Trophoblast cell (in vitro differentiated cells and primary cell): ENCODE measurements at regions not wholly inside any gene's neighbourhood (a gene's known extent, or its start where the extent isn't known, plus 50 kb on each side); places are given as distances from the start of the nearest gene placed in this dataset.

Source experiments
- DNase-seq, 2 donors: peaks; one replicate each; pipeline ENCODE4 v3.0.0-alpha.2; 2016
- H2AFZ ChIP-seq: 2 replicates; pipeline ENCODE4 v1.6.1; 2013; ENCODE audit warnings: low read length, moderate library complexity, mild to moderate bottlenecking; ENCODE audit not compliant: insufficient read depth, poor library complexity
- H2AK5ac ChIP-seq: 2 replicates; pipeline ENCODE4 v1.6.1; 2013; ENCODE audit warnings: mild to moderate bottlenecking, low read length
- H2BK120ac ChIP-seq: 2 replicates; pipeline ENCODE4 v1.6.1; 2013; ENCODE audit warnings: low read length, mild to moderate bottlenecking, moderate library complexity; ENCODE audit not compliant: insufficient read depth, poor library complexity
- H2BK12ac ChIP-seq: 2 replicates; pipeline ENCODE4 v1.6.1; 2013; ENCODE audit warnings: mild to moderate bottlenecking, low read length, moderate library complexity
- H2BK5ac ChIP-seq: 2 replicates; pipeline ENCODE4 v1.6.1; 2013; ENCODE audit warnings: low read length, low read depth, moderate library complexity, mild to moderate bottlenecking; ENCODE audit not compliant: poor library complexity
- H3K14ac ChIP-seq: 2 replicates; pipeline ENCODE4 v1.6.1; 2013; ENCODE audit warnings: mild to moderate bottlenecking, low read length
- H3K18ac ChIP-seq: 2 replicates; pipeline ENCODE4 v1.6.1; 2013; ENCODE audit warnings: mild to moderate bottlenecking, low read length
- H3K23ac ChIP-seq: 2 replicates; pipeline ENCODE4 v1.6.1; 2013; ENCODE audit warnings: low read length
- H3K27ac ChIP-seq: 2 replicates; pipeline ENCODE4 v1.5.1; 2013; ENCODE audit warnings: low read depth, mild to moderate bottlenecking, inconsistent platforms, low read length, moderate library complexity
- H3K27me3 ChIP-seq: 2 replicates; pipeline ENCODE4 v1.6.1; 2013; ENCODE audit warnings: inconsistent platforms, mild to moderate bottlenecking, low read length, moderate library complexity; ENCODE audit not compliant: insufficient read depth
- H3K36me3 ChIP-seq, 2 experiments: 1 replicate in 1 of 2; 2 replicates in 1 of 2; pipeline ENCODE4 v1.6.1; 2013; ENCODE audit warnings: low read length in 2 of 2, mild to moderate bottlenecking in 2 of 2, moderate library complexity in 1 of 2; ENCODE audit not compliant: insufficient read depth in 2 of 2, control insufficient read depth in 1 of 2
- H3K4ac ChIP-seq: 2 replicates; pipeline ENCODE4 v1.6.1; 2013; ENCODE audit warnings: low read depth, mild to moderate bottlenecking, low read length, moderate library complexity
- H3K4me1 ChIP-seq, 2 experiments: 1 replicate in 1 of 2; 2 replicates in 1 of 2; pipeline ENCODE4 v1.6.1; 2013; ENCODE audit warnings: low read length in 2 of 2, mild to moderate bottlenecking in 2 of 2, moderate library complexity in 1 of 2; ENCODE audit not compliant: insufficient read depth in 2 of 2, control insufficient read depth in 1 of 2
- H3K4me2 ChIP-seq: 2 replicates; pipeline ENCODE4 v1.6.1; 2013; ENCODE audit warnings: inconsistent platforms, mild to moderate bottlenecking, low read length, moderate library complexity
- H3K4me3 ChIP-seq: 2 replicates; pipeline ENCODE4 v1.5.1; 2013; ENCODE audit warnings: mild to moderate bottlenecking, low read depth, low read length, inconsistent platforms
- H3K79me1 ChIP-seq: one replicate; pipeline ENCODE4 v1.6.1; 2013; ENCODE audit warnings: low read length
- H3K79me2 ChIP-seq: 2 replicates; pipeline ENCODE4 v1.6.1; 2013; ENCODE audit warnings: low read length, mild to moderate bottlenecking; ENCODE audit not compliant: control insufficient read depth, insufficient read depth, poor library complexity
- H3K9ac ChIP-seq: 2 replicates; pipeline ENCODE4 v1.6.1; 2013; ENCODE audit warnings: mild to moderate bottlenecking, low read length
- H3K9me3 ChIP-seq: 2 replicates; pipeline ENCODE4 v1.6.1; 2013; ENCODE audit warnings: low read depth, mild to moderate bottlenecking, control low read depth, inconsistent platforms, low read length; ENCODE audit not compliant: insufficient read depth
- H4K12ac ChIP-seq: 2 replicates; pipeline ENCODE4 v1.6.1; 2013; ENCODE audit warnings: low read depth, mild to moderate bottlenecking, low read length, moderate library complexity
- H4K8ac ChIP-seq: 2 replicates; pipeline ENCODE4 v1.6.1; 2013; ENCODE audit warnings: low read depth, mild to moderate bottlenecking, low read length, moderate library complexity
- H4K91ac ChIP-seq: one replicate; pipeline ENCODE4 v1.6.1; 2013; ENCODE audit warnings: low read depth, mild to moderate bottlenecking, low read length, moderate library complexity
- WGBS: extraction: QIAGEN DNeasy Blood & Tissue Kit; methylation state at CpG from one replicate; pipeline ENCODE4 v1.1.7; 2013; ENCODE audit warnings: missing lambda C conversion rate; ENCODE audit not compliant: insufficient read length, insufficient coverage; ENCODE audit errors: extremely low coverage; 5-methylcytosine and 5-hydroxymethylcytosine counted together

DNA sequence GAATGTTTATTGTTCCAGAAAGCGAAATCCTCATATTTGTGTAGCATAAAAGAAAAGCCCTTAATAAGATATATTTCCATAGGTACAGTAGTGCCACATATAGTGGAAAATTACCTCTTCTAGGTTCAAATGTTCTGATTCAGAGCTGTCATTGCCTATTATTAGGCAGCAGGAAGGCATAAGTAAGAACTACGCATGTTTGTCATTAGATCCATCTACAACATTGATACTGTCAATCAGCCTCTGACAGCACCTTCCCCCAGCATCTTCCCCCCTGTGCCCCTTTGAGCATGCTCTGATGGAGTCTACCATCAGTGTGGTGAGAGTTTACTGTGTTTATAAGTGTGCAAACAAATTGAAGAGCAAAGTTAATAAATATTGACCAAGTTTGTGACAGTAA is 816.1 kb downstream of the TLE4 start:
- Histone ChIP-seq H3K27me3 (no peaks in the 10 kb centered on the region), H3K27ac (no peak overlapping the region), H4K8ac (no peak overlapping the region), H2BK5ac (no peak overlapping the region), H3K4me3 (no peak overlapping the region), H3K79me2 (no peaks in the 10 kb centered on the region), H3K4me1 (no peaks in the 10 kb centered on the region), H2AFZ (no peak overlapping the region), H3K36me3 (no peaks in the 10 kb centered on the region), H2BK12ac (no peak overlapping the region), H4K91ac (no peak overlapping the region), H3K23ac (no peak overlapping the region), H3K14ac (no peak overlapping the region), H3K18ac (no peak overlapping the region), H2AK5ac (no peak overlapping the region), H3K9ac (no peak overlapping the region), H3K4me2 (no peak overlapping the region), H3K4ac (no peak overlapping the region), H3K9me3 (no peaks in the 10 kb centered on the region), H2BK120ac (no peak overlapping the region), H3K79me1 (no peaks in the 10 kb centered on the region), H4K12ac (no peak overlapping the region)
- no peak for DNase-seq
- WGBS = no CpG with 5 or more reads among the region's 2 CpGs

DNA sequence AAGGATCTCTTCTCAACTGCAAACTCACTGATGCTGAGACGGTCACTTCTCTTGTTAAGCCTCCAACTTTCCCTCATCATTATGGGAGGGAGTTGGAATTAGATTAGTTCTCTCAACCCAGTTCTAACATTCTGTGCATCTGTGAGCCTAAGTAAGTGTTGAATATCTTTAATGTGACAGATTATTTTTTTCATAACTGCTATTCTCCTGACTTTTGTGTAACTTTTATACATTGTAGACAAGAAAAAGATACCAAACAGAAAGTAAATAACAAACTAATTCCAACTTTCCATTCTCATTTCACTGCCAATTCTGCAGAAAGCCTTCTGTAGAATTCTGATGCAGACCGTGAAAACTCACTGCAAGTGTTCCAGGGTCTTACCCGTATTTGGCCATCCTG is 813.5 kb downstream of the TLE4 start:
- no peak overlapping the region for H3K9ac ChIP-seq
- H3K79me2 ChIP-seq = no peaks in the 10 kb centered on the region
- H2BK120ac ChIP-seq = no peak overlapping the region
- H3K4me1 ChIP-seq = no peaks in the 10 kb centered on the region
- no peaks in the 10 kb centered on the region for H3K27me3 ChIP-seq
- no peak overlapping the region for H3K27ac ChIP-seq
- H3K14ac ChIP-seq = no peak overlapping the region
- no peak overlapping the region for H2BK5ac ChIP-seq
- no peak overlapping the region for H2BK12ac ChIP-seq
- H2AK5ac ChIP-seq = no peak overlapping the region
- no CpG with 5 or more reads among the region's 3 CpGs for WGBS
- no peak overlapping the region for H3K18ac ChIP-seq
- H4K91ac ChIP-seq = no peak overlapping the region
- no peaks in the 10 kb centered on the region for H3K79me1 ChIP-seq
- no peak overlapping the region for H4K8ac ChIP-seq
- no peak for DNase-seq
- H3K4me3 ChIP-seq = no peak overlapping the region
- H3K4ac ChIP-seq = no peak overlapping the region
- H3K4me2 ChIP-seq = no peak overlapping the region
- no peak overlapping the region for H3K23ac ChIP-seq
- no peak overlapping the region for H2AFZ ChIP-seq
- H3K36me3 ChIP-seq = no peaks in the 10 kb centered on the region
- no peaks in the 10 kb centered on the region for H3K9me3 ChIP-seq
- H4K12ac ChIP-seq = no peak overlapping the region

DNA sequence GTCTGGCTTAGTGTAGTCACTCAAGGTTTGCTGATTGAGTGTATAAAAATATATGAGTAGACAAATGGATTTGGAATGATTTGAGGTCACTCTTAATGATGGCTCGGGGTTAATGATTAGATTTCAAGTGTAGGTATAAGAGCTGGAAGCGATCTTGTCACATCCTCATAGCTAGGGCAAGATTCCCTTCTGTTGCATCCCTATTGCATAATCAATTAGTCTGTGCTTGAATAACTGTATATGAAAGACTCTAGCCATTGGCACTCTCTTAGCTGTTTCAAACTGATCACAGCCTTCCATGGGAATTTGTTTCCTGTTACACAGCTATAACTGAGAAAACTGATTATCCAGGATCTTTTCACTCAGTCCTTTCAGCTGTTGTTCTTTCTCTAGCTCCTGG is 811.6 kb downstream of the TLE4 start:
- H3K4me1 ChIP-seq = peaks cover 0 to 2% of the 10 kb centered on the region in 2 experiments
- no peak overlapping the region for H2BK12ac ChIP-seq
- H4K12ac ChIP-seq = no peak overlapping the region

DNA sequence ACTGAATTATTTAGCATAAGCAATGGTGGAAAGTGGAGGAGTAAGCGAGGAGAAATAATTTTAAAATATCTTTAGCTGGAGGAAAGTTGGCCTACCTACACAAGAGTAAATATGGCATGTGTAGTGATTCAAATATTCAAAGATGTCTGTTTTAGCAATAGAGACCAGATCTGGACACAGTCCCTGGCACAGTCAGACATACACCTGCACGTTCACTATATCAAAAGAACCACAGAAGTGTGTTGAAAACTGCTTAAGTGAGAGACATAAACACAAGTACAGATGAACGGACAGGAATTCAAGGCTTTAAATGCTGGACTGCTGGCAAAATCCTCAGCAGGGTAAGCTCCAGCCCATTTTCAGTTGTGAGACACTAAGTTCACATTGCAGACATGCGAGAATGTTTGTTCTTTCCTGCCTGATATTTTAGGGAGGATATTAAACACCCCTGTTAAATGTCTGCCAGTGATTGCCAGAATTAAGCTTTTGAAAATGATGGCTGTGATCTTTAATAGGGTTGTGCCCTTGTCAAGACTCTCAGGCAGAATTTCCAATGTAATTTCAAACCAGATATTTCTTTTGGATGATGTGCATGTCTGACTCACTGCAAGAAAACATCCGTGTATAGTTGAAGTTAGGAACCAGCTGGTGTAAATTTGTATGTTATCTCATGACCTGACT is 810.6 kb downstream of the TLE4 start:
- no peak overlapping the region for H3K4me3 ChIP-seq
- no peak overlapping the region for H2BK120ac ChIP-seq
- H3K36me3 ChIP-seq = no peaks in the 10 kb centered on the region
- no peak overlapping the region for H3K9ac ChIP-seq
- H3K4me2 ChIP-seq = no peak overlapping the region
- no peaks in the 10 kb centered on the region for H3K9me3 ChIP-seq
- H2AFZ ChIP-seq = no peak overlapping the region
- H4K12ac ChIP-seq = no peak overlapping the region
- no peaks in the 10 kb centered on the region for H3K27me3 ChIP-seq
- no peak overlapping the region for H3K18ac ChIP-seq
- 100% methylated on average over 1 of the region's 5 CpGs for WGBS
- H3K4me1 ChIP-seq = peaks cover 0 to 2% of the 10 kb centered on the region in 2 experiments
- no peak overlapping the region for H3K14ac ChIP-seq
- H3K79me1 ChIP-seq = no peaks in the 10 kb centered on the region
- H2BK5ac ChIP-seq = no peak overlapping the region
- no peak overlapping the region for H3K27ac ChIP-seq
- no peak overlapping the region for H2BK12ac ChIP-seq
- no peak for DNase-seq
- H4K91ac ChIP-seq = no peak overlapping the region
- no peak overlapping the region for H2AK5ac ChIP-seq
- H3K23ac ChIP-seq = no peak overlapping the region
- no peaks in the 10 kb centered on the region for H3K79me2 ChIP-seq
- no peak overlapping the region for H4K8ac ChIP-seq
- H3K4ac ChIP-seq = no peak overlapping the region

More for the DNA sequence above, 811.6 kb downstream of the TLE4 start:
- DNase-seq = no peak
- Histone ChIP-seq H3K27ac (no peak overlapping the region), H3K4me2 (no peak overlapping the region), H3K9ac (no peak overlapping the region), H3K4ac (no peak overlapping the region), H3K79me1 (no peaks in the 10 kb centered on the region), H2AK5ac (no peak overlapping the region), H2AFZ (no peak overlapping the region), H3K36me3 (no peaks in the 10 kb centered on the region), H2BK120ac (no peak overlapping the region), H4K91ac (no peak overlapping the region), H3K9me3 (no peaks in the 10 kb centered on the region), H3K18ac (no peak overlapping the region), H3K23ac (no peak overlapping the region), H3K4me3 (no peak overlapping the region), H3K79me2 (no peaks in the 10 kb centered on the region), H3K27me3 (no peaks in the 10 kb centered on the region), H3K14ac (no peak overlapping the region), H2BK5ac (no peak overlapping the region), H4K8ac (no peak overlapping the region)
- no CpG with 5 or more reads among the region's 2 CpGs for WGBS
